ENCODE measurements at regions not wholly inside any gene's neighbourhood (a gene's known extent, or its start where the extent isn't known, plus 50 kb on each side); places are given as distances from the start of the nearest gene placed in this dataset.

DNA sequence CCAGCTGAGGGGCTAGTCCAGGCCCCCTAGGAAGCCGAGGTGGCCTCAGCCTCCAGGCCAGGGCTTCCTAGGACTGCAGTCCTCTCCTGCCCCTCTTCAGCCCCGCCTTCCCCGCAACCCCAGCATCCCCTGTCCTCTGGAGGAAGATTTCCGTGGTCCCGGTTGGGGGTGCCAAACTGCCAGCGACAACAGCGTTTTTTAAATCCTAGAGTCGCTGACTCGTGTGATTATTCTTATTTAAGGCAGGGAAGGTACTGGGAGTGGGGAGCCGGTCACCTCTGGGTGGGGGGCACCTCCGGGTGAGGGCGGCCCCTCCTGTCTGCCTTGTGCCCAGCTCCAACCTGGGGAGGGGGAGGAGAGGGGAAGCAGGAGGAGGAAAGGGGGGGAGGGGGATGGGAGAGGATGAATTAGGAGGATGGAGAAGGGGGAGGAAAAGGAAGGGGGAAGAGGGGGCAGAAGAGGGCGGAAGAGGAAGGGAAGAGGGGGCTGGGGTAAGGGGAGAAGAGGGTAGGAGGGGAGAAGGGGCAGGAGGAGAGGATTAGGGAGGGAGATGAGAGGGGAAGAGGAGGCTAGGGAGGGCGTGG, 173.1 kb upstream of the IER5L start:
- no peak overlapping the region for H3K4me3 Mint-ChIP-seq (ENCODE audit: unreplicated experiment)
- TF ChIP-seq, protein P1, sequence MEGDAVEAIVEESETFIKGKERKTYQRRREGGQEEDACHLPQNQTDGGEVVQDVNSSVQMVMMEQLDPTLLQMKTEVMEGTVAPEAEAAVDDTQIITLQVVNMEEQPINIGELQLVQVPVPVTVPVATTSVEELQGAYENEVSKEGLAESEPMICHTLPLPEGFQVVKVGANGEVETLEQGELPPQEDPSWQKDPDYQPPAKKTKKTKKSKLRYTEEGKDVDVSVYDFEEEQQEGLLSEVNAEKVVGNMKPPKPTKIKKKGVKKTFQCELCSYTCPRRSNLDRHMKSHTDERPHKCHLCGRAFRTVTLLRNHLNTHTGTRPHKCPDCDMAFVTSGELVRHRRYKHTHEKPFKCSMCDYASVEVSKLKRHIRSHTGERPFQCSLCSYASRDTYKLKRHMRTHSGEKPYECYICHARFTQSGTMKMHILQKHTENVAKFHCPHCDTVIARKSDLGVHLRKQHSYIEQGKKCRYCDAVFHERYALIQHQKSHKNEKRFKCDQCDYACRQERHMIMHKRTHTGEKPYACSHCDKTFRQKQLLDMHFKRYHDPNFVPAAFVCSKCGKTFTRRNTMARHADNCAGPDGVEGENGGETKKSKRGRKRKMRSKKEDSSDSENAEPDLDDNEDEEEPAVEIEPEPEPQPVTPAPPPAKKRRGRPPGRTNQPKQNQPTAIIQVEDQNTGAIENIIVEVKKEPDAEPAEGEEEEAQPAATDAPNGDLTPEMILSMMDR (IDR thresholded peaks at IDR 0.05): no peak
- H3K27ac Mint-ChIP-seq (ENCODE audit: unreplicated experiment): no peak overlapping the region
- no peak for DNase-seq (ENCODE audit: low spot score)
- H3K4me1 Mint-ChIP-seq (ENCODE audit: low read depth): peaks cover 17% of the 10 kb centered on the region
- no peaks in the 10 kb centered on the region for H3K27me3 Mint-ChIP-seq (ENCODE audit: low read depth)
- peaks cover 8% of the 10 kb centered on the region for H3K9me3 Mint-ChIP-seq (ENCODE audit: low read depth)
- no peaks in the 10 kb centered on the region for H3K36me3 Mint-ChIP-seq (ENCODE audit: low read depth)

DNA sequence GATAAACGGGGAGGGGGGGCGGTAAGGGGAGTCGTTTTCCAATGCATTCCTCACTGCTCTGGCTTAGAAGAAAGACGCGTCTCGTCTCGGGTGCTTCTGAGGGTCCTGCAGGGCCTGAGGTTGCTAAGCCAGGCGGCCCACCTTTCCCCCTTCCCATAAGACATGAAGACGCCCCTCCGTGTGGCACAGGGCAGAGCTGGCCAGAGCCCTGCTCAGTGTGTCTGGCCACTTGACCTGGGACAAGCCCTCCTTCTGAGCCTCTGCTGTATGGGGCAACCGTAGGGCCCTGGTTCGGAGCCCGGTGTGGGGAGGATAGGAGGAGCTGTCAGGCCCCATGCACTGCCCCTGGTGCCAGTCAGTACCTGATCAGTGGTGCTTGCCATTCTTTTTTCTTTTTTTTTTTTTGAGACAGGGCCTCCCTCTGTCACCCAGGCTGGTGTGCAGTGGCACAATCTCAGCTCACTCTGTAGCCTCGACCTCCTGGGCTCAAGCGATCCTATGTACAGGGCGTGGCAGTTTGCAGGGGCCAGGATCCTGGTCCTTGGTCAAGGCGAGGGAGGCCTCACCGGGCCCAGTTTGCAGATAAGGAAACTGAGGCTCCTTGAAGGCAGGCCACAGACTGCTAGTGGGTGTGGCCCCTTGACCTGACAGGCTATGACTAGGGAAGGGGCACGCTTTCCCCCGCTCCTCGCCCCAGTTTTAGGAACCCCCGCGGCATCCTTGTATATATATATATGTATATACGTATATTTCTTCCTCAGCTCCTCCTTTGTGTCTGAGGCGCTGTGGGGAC, 172.3 kb upstream of the IER5L start:
- no peak overlapping the region for H3K27ac Mint-ChIP-seq (ENCODE audit: unreplicated experiment)
- no peak overlapping the region for H3K4me3 Mint-ChIP-seq (ENCODE audit: unreplicated experiment)
- no peak for DNase-seq (ENCODE audit: low spot score)
- H3K4me1 Mint-ChIP-seq (ENCODE audit: low read depth): peaks cover 17% of the 10 kb centered on the region
- H3K36me3 Mint-ChIP-seq (ENCODE audit: low read depth): no peaks in the 10 kb centered on the region
- peaks cover 1% of the 10 kb centered on the region for H3K9me3 Mint-ChIP-seq (ENCODE audit: low read depth)
- TF ChIP-seq, protein P1 (IDR thresholded peaks at IDR 0.05): no peak
- no peaks in the 10 kb centered on the region for H3K27me3 Mint-ChIP-seq (ENCODE audit: low read depth)

DNA sequence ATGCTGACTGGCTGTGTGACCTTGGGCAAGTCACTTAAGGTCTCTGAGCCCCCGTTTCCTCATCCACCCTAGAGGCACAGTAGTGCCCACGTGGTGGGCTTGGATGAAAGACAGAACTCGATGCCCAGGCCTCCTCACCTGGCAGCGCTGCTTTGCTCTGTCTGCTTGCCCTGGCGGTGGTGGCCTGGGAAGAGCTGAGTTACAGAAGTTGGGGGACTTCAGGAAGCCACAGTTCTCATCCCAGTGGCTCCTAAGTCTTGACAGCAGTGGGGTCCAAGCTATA, 171.5 kb upstream of the IER5L start:
- TF ChIP-seq, protein P1 (IDR thresholded peaks at IDR 0.05): no peak
- DNase-seq (ENCODE audit: low spot score): no peak
- Mint-ChIP-seq H3K9me3 (ENCODE audit: low read depth) (no peaks in the 10 kb centered on the region), H3K27ac (ENCODE audit: unreplicated experiment) (no peak overlapping the region), H3K27me3 (ENCODE audit: low read depth) (no peaks in the 10 kb centered on the region), H3K36me3 (ENCODE audit: low read depth) (no peaks in the 10 kb centered on the region), H3K4me1 (ENCODE audit: low read depth) (peaks cover 17% of the 10 kb centered on the region), H3K4me3 (ENCODE audit: unreplicated experiment) (no peak overlapping the region)

DNA sequence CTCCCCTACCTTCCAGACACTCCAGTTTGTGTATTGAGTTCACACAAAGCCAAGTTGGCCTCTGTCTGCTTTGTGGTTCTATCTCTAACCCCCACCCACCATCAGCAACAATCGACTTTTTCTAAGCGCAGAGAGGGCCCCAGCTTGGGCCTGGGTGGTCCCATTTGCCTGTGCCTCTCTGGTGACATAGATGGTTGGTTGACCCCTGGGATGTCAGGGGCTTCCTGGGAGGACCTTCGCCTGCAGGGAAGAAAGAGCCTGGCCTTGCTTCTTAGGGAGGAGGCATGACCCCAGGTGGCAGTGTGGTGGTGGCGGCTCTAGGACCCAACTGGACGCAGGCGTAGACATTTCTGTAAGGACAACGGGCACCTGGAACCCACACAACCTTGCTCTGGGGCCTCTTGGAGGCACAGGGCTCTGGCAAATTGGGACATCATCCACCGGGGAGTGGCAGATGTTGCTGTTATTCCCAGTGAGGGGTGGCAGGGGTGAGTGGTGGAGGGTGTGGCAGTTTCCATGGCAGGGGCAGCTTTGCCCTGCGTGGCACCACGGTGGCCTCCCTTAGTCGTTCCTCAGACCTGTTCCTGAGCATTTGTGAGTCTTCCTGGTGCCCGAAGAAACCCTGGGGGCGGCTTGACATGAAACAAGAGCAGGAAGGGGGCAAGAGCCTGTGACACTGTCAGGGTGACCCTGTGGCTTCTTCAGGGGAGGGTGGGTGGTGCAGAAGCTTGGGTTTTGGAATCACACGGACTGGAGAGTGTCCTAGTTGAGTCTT, 171.0 kb upstream of the IER5L start:
- Mint-ChIP-seq H3K27me3 (ENCODE audit: low read depth) (no peaks in the 10 kb centered on the region), H3K4me1 (ENCODE audit: low read depth) (peaks cover 17% of the 10 kb centered on the region), H3K36me3 (ENCODE audit: low read depth) (no peaks in the 10 kb centered on the region), H3K4me3 (ENCODE audit: unreplicated experiment) (no peak overlapping the region), H3K9me3 (ENCODE audit: low read depth) (no peaks in the 10 kb centered on the region), H3K27ac (ENCODE audit: unreplicated experiment) (no peak overlapping the region)
- DNase-seq (ENCODE audit: low spot score): no peak
- TF ChIP-seq, protein P1 (IDR thresholded peaks at IDR 0.05): no peak

DNA sequence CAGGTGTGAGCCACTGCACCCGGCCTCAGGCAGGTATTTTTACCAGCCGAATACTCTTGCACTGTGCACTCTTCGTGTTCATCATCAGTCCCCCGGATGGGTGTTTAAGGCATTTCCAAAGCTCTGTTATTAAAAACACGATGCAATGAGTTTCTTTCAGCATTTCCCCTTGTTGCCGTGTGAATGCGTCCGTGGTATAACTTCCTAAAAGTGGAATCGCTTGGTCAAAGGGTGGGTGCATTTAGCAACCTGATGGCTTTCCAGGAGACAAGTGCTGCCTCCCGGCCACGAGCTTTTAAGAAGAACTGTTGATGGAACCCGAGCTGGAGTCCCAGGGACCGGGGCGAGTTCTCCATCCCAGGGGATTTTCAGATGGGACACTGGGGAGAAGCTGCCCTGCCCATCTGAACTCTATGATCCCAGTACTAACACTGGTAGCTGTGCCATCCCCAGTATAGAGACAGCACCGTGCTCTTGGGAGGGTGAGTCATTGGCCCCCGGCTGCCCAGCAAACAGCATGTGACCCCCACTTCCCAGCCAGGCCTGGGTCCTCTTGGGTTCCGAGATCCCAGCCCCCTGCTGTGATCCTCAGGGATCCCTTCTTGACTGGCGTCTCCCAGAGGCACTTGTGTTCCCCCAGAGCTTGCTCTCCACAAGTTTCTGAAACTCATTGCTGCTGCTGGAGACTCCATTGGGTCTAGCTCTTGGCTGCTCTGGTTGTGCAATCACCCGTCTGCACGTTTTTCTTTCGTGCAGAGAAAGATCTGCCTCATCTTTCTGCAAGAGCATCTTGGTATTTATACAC, 169.5 kb upstream of the IER5L start:
- Mint-ChIP-seq H3K4me1 (ENCODE audit: low read depth) (peaks cover 20% of the 10 kb centered on the region), H3K27ac (ENCODE audit: unreplicated experiment) (no peak overlapping the region), H3K36me3 (ENCODE audit: low read depth) (no peaks in the 10 kb centered on the region), H3K9me3 (ENCODE audit: low read depth) (no peaks in the 10 kb centered on the region), H3K27me3 (ENCODE audit: low read depth) (no peaks in the 10 kb centered on the region), H3K4me3 (ENCODE audit: unreplicated experiment) (no peak overlapping the region)
- no peak for DNase-seq (ENCODE audit: low spot score)
- TF ChIP-seq, protein P1 (IDR thresholded peaks at IDR 0.05): no peak

Data from chondrocyte (in vitro differentiated cells).